HG02885 (cell line): ENCODE measurements at regions not wholly inside any gene's neighbourhood (a gene's known extent, or its start where the extent isn't known, plus 50 kb on each side); places are given as distances from the start of the nearest gene placed in this dataset.
"Not testable (repeated sequence)": the region's sequence is repeated elsewhere in the genome, so short reads cannot be mapped to it uniquely, and the experiment has no call there.

ENCODE experiments used
- ATAC-seq: cut with Tn5 transposase; IDR thresholded peaks from one replicate; pipeline ENCODE4 v1.9.1; 2021; ENCODE audit warnings: mild to moderate bottlenecking; ENCODE audit not compliant: unreplicated experiment, poor library complexity

DNA sequence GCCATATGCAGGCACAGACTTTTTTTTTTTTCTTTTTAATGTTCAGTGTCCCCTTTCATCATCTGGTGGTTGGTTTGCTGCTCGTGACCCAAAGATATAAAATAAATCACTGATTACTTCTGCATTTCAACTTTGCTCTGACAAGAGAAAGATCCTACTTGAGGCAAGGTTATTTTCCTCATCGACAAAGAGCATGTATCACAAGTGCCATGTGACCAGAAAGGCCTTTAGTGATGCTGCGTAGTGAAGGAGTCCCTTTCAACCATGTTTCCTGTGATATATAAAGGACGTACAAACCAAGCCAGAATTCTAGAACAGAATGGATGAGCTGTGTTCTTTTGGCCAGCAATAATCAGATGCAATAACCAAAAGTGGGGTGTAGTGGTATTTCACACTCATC is 323.4 kb upstream of the PSMD7 start:
- ATAC-seq = no peak

- no peak for ATAC-seq
Measured at GRCh38 chr16:73966851-73967250, 329.8 kb upstream of the PSMD7 start.

DNA sequence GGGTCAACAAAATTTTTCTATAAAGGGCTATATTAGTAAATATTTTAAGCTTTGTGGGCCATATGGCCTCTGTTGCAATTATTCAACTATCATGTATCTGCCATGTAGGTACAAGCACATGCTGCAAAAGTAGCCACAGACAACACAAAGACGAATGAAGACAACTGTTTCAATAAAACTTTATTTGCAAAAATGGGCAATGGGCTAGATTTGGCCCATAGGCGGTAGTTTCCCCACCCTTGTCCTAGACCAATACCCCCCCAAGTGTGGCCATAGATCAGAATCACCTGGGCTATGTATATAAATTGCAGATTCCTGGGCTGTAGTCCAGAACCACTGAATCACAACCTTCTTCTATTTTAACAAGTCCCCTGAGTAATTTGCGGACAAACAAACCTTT is 331.0 kb upstream of the PSMD7 start:
- no peak for ATAC-seq

GRCh38 chr16:73956587-73957494 is 339.8 kb upstream of the PSMD7 start:
- ATAC-seq = no peak

DNA sequence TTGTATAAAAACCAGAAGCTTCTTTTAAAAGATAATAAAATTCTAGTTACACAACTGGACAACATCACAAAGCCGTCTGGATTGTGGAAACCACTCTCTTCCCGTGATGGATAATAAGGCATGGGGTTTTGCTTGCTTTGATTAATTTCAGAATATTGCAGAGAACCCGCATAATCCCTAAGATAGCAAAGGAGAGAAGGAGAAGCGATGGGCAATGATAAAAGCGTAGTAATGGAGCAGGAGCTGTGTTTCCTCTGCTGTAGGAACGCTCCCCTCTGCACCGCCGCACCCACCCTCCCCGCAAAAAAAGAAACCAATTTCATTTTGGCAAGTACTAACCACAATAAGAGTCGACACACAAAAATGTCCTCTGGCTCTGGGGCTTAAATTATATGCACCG is 340.9 kb upstream of the PSMD7 start:
- no peak for ATAC-seq

GRCh38 chr16:73955255-73955654 is 341.4 kb upstream of the PSMD7 start:
- ATAC-seq = no peak

GRCh38 chr16:73951481-73951880 is 345.1 kb upstream of the PSMD7 start:
- ATAC-seq = no peak

DNA sequence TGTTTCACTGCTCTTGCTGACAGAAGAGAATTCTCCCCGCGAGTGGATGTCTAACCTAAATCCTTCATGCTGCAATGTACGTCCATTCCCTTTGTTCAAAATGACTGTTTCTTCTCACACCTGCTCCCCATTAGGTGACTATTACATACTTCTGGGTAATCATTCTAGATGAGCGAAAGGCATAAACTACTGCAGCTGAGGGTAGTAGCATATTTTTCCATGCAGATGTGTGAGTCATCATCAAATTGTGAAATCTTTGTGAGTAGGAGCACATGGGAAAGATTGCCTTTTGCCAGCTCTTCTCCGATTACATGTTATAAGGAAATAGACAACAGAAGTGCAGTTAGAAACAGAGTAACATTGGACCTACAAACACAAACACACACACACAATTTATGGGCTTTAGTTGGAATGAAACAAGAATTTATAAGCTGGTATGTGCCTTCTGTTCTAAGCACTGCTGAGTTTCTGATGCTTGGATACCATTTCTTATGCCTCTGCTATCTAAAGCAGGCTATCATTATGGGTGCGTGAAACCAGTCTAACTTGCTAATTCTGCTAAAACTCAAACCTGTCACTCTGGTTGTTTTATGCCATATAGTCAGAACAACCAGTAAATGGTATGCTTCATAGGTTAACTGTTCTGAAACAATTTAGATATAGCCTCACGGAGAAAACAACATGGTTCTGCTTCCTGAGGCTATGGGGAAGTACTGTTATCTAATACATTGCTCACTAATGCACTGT is 346.9 kb upstream of the PSMD7 start:
- ATAC-seq = no peak

DNA sequence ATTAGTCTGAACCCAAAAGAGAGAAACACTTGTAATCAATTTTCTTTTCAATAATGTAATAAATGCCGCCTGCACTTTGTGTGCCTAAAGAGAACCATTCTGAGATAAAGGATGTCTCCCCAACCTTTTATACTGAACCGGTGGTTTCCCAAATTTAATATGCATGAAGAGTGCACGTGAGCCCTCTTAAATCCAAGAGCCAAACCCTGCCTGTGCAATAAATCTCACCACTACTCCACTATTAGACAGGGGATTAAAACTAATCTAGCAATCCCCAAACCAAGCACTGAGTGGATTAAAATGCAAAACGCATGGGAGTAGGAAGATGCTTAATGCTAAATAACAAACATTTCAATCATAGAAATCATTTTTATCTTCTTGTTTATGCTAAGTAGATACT is 351.0 kb upstream of the PSMD7 start:
- no peak for ATAC-seq

DNA sequence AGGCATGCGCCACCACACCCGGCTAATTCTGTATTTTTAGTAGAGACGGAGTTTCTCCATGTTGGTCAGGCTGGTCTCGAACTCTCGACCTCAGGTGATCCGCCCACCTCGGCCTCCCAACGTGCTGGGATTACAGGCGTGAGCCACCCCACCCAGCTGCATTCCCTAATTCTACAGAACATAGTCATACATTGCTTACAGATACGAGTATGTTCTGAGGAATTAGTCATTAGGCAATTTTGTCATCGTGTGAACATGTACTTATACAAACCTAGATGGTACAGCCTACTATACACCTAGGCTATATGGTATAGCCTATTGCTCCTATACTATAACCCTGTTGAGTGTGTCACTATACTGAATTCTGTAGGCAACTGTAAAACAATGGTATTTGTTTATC is 353.4 kb upstream of the PSMD7 start:
- ATAC-seq = not testable (repeated sequence)

DNA sequence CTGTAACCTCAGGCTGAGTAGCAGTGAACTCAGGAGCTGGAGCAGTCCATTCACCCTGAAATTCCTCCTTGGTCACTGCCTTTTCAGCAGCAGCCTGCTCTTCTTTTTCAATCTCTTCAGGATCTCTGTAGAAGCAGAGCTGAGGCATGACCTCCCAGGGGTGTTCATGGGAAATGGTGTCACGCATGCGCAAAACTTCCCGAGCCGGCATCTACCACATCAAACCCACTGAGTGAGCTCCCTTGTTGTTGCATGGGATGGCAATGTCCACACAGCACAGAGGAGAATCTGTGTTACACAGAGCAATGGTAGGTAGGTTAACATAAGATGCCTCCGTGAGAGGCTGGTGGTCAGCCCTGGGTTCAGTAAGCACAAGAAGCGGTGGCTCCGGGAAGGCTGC is 355.8 kb upstream of the PSMD7 start:
- ATAC-seq = not testable (repeated sequence)

DNA sequence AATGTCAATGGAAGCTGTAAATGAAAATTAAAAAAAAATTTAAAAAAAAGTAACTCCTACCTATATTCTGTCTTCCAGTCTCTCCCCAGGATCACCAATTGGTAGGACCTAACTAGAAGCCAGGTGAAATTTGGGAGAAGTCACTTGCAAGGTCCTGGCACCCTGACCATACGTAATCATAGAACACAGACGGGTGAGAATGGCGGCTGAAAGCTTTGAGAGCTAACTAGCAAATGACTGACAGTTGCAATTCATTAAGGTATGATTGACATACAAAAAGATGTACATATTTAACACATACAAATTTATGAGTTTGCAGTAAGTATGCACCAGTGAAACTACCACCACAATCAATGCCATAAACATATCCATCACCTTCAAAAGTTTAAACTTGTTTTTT is 372.7 kb upstream of the PSMD7 start:
- no peak for ATAC-seq

- no peak for ATAC-seq
Measured at GRCh38 chr16:73921295-73921694, 375.3 kb upstream of the PSMD7 start.

DNA sequence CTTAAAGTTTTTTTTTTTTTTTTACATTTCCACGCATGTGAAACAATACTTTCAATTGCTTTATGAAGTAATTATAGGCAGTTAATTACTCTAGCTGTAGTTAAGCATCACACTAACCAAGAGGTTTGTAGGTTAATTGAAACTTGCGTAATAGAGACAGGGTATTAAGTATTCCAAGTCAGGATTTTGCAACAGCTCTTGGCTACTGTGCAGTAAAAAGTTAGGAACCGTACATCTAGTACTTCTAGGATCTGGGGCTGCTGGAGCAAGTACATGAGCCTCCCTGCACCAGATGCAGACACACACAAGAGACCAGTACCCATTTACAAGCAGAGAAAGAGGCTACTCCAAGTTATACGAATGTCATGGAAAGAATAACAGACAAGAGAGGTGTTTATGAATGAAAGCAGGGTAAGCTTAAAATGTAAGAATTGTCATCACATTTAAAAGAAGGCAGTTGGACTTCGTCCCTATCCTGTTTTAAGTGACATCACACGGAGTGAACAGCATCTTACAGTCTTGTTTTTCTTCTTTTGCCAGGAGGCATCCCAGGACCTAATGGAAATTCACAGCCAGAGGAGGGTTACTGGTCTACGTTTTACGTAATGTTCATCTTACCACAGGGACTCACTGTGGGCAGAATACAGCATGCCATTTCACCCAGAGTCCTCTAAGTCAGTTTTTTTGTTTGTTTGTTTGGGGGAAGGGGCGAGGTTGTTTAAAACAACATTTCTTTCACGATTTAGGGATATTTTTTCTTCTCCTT is 379.6 kb upstream of the PSMD7 start:
- ATAC-seq = no peak

GRCh38 chr16:73915935-73916334 is 380.7 kb upstream of the PSMD7 start:
- ATAC-seq = no peak

DNA sequence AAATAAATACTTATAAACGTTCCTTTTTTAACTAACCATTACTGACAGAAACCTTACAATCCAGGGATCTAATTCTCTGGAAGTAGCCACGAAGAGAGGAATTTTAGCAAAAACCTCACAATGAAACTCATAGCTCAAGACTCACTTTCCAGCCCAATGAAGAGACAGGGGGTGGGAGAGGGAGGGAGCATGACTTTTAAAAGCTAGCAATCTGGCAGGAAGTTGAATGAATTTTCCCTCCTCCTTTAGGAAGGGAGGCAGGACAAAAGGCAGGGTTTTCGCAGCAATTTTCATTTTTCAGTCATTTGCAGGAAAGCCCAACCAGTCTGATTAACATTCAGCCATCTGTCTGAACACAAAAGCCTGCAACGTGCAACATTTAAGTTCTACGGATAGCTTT is 381.5 kb upstream of the PSMD7 start:
- no peak for ATAC-seq

DNA sequence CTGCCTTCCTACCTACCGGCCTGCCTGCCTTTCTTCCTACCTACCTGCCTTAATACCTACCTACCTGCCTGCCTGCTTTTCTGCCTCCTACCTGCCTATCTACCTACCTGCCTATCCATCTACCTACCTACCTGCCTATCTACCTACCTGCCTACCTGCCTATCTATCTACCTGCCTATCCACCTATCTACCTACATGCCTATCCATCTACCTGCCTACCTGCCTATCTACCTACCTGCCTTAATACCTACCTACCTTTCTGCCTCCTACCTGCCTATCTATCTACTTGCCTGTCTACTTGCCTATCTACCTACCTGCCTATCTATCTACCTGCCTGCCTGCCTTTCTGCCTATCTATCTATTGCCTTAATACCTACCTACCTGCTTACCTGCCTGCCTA is 383.8 kb upstream of the PSMD7 start:
- ATAC-seq = no peak

DNA sequence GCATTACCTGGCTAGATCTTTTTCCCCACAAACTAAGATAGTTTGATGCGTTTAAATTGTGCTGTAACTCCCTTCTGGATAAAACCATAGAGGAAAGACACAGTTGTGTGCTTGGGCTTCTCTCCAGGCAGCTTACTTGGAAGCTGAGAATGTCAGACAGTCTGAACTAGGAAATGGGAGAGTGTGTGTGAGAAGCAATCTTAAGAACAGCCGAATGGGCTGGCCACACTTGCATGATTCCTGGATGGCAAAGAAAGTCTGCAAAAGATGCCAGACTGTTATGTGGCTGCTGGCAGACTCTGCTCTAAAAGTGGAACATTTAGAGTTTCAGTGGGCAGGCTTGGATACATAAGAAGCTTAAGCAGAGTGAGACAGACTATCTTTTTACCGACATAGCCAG is 384.3 kb upstream of the PSMD7 start:
- ATAC-seq = no peak

DNA sequence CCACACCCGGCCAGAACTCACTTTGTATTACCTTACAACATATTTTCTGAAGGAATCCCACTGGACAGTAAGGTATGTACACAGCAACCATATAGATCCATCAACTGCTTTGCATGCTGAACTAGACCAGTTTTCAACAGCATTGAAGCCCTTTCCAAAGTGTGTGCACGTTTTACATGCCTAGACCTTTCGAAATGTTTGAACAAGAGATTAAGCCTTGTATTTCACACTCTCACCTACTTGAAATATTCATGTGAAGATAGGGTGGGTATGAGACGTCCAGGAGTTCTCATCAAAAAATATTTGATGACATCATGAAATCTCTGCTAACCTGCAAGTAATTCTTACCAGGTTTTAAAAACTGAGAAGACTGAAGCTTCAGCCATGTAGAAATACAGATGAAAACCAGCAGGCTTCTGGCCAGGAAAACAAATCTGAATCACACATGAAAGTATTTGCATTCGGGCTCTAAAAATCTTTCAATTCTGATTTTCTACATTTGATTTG is 387.0 kb upstream of the PSMD7 start:
- no peak for ATAC-seq

GRCh38 chr16:73891129-73891542 is 405.5 kb upstream of the PSMD7 start:
- ATAC-seq = no peak
